H1 (cell line): ENCODE measurements at regions not wholly inside any gene's neighbourhood (a gene's known extent, or its start where the extent isn't known, plus 50 kb on each side); places are given as distances from the start of the nearest gene placed in this dataset.

ENCODE experiments used
- CBX5 ChIP-seq: fragments of 300-800, 300-1000 bp; sonication (generic); IDR thresholded peaks from 2 replicates; pipeline ENCODE4 v1.7.1; 2016; ENCODE audit warnings: antibody characterized with exemption, low read length, low read depth
- CTCF ChIP-seq, 3 experiments: IDR thresholded peaks; 1 replicate in 2 of 3; 2 replicates in 1 of 3; pipeline versions ENCODE4 v1.5.1 to v1.6.1; 2011; ENCODE audit warnings: low read length in 3 of 3, mild to moderate bottlenecking in 3 of 3, inconsistent platforms in 2 of 3, low read depth in 1 of 3, moderate library complexity in 1 of 3; ENCODE audit not compliant: insufficient read depth in 1 of 3; ENCODE audit errors: control extremely low read depth in 1 of 3
- HDAC6 ChIP-seq: IDR thresholded peaks from one replicate; pipeline ENCODE4 v1.7.1; 2012; ENCODE audit warnings: low read depth, mild to moderate bottlenecking, inconsistent platforms, low read length, moderate library complexity
- JUND ChIP-seq: IDR thresholded peaks from 2 replicates; pipeline ENCODE4 v1.6.1; 2011; ENCODE audit warnings: mild to moderate bottlenecking, improper control_type of control experiment, low read length
- POLR2A ChIP-seq, 2 experiments: IDR thresholded peaks; 1 replicate in 1 of 2; 2 replicates in 1 of 2; pipeline ENCODE4 v1.6.1; 2011; ENCODE audit warnings: low read depth in 2 of 2, low read length in 2 of 2, mild to moderate bottlenecking in 2 of 2; ENCODE audit errors: control extremely low read depth in 1 of 2
- POLR2AphosphoS5 ChIP-seq: IDR thresholded peaks from 2 replicates; pipeline ENCODE4 v1.6.1; 2011; ENCODE audit warnings: low read depth, low read length
- RAD21 ChIP-seq, 2 experiments: IDR thresholded peaks in 1 of 2; conservative IDR thresholded peaks in 1 of 2; 2 replicates each; pipeline ENCODE4 v1.6.1; 2011; ENCODE audit warnings: low read depth in 2 of 2, low read length in 2 of 2, improper control_type of control experiment in 1 of 2, inconsistent platforms in 1 of 2, mild to moderate bottlenecking in 1 of 2, moderate library complexity in 1 of 2
- SIN3A ChIP-seq, 2 experiments: IDR thresholded peaks in 1 of 2; conservative IDR thresholded peaks in 1 of 2; 2 replicates each; pipeline ENCODE4 v1.6.1; 2011 to 2012; ENCODE audit warnings: low read length in 2 of 2, improper control_type of control experiment in 1 of 2, low read depth in 1 of 2, mild to moderate bottlenecking in 1 of 2
- SUZ12 ChIP-seq: fragments of 200-600 bp; sonication (generic); IDR thresholded peaks from 2 replicates; pipeline ENCODE4 v1.6.1; 2012; ENCODE audit warnings: mild to moderate bottlenecking, inconsistent platforms, low read length, moderate library complexity, mixed read lengths
- TAF1 ChIP-seq: IDR thresholded peaks from 2 replicates; pipeline ENCODE4 v1.6.1; 2011; ENCODE audit warnings: mild to moderate bottlenecking, low read depth, low read length
- TF ChIP-seq, protein P1 (sequence below): IDR thresholded peaks from 2 replicates; pipeline ENCODE4 v1.6.1; 2011; ENCODE audit warnings: low read depth, mild to moderate bottlenecking, low read length; ENCODE audit not compliant: insufficient read depth

DNA sequence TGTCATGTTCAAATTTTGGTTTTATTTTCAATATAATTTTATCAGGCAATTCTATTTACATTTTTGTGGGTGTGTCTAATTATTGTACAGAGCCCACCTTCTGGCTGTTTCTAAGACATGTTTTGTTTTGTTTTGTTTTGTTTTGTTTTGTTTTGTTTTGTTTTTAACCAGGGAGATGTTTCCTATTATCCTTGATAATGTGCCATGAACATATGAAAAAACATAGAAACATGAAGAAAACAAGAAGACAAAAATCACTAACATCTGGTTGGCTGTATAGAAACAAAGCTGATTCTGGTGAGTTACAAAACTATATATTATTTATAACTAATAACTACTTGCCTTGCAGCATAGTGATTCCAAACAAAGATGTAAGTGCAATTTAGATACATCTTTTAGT lies 128.1 kb upstream of the TRPC4 start:
- TF ChIP-seq HDAC6 (no peak), SUZ12 (no peak), RAD21 (IDR thresholded peaks at IDR 0.05 in 1 of 2, conservative IDR thresholded peaks at IDR 0.05 in 1 of 2; ENCODE audit: low read depth in 2 of 2, low read length in 2 of 2) (no peak), CTCF (IDR thresholded peaks at IDR 0.05; ENCODE audit: control extremely low read depth in 1 of 3, insufficient read depth in 1 of 3, low read depth in 1 of 3, low read length in 3 of 3) (no peak), POLR2A (IDR thresholded peaks at IDR 0.05; ENCODE audit: control extremely low read depth in 1 of 2, low read depth in 2 of 2, low read length in 2 of 2) (no peak), POLR2AphosphoS5 (no peak), TAF1 (no peak), SIN3A (conservative IDR thresholded peaks at IDR 0.05 in 1 of 2, IDR thresholded peaks at IDR 0.05 in 1 of 2; ENCODE audit: low read depth in 1 of 2, low read length in 2 of 2) (no peak), CBX5 (no peak), JUND (no peak)
- TF ChIP-seq, protein P1, sequence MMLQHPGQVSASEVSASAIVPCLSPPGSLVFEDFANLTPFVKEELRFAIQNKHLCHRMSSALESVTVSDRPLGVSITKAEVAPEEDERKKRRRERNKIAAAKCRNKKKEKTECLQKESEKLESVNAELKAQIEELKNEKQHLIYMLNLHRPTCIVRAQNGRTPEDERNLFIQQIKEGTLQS: no peak
